ENCODE measurements at regions not wholly inside any gene's neighbourhood (a gene's known extent, or its start where the extent isn't known, plus 50 kb on each side); places are given as distances from the start of the nearest gene placed in this dataset.
A peak's percentile ranks its signal among the peaks of the same experiment; 100 is the strongest.

GRCh38 chr11:29328961-29329441 is 687.8 kb downstream of the KCNA4 start:
- Histone ChIP-seq H3K9me2 (replicated peaks; ENCODE audit: low read length) (no peaks in the 10 kb centered on the region), H3K4me3 (ENCODE audit: low read length) (no peak overlapping the region), H2AFZ (ENCODE audit: low read length) (peak overlapping the region; percentile 50; the same call in 1 of the 2 replicates), H3K4me1 (ENCODE audit: insufficient read depth, low read length) (peaks cover 27% of the 10 kb centered on the region), H3K36me3 (ENCODE audit: low read depth, low read length) (no peaks in the 10 kb centered on the region), H3K9me3 (ENCODE audit: low read length) (no peaks in the 10 kb centered on the region), H3F3A (ENCODE audit: low read length, unreplicated experiment) (no peaks in the 10 kb centered on the region), H3K27me3 (ENCODE audit: low read length) (no peaks in the 10 kb centered on the region), H3K27ac (ENCODE audit: low read length) (no peak overlapping the region), H3K4me2 (ENCODE audit: low read length) (peak overlapping the region; percentile 28), H3K9ac (ENCODE audit: low read length) (no peak overlapping the region), H4K20me1 (ENCODE audit: low read length) (no peaks in the 10 kb centered on the region), H3K79me2 (ENCODE audit: low read length) (no peaks in the 10 kb centered on the region)
- ATAC-seq (peak; percentile 88), DNase-seq (peak; percentile 77)
- BruUV-seq (replicated peaks): no TSS peak
- intact Hi-C loops (cut with micrococcal nuclease): loop anchor here (1.0 to 5.0 kb wide), 6 partner anchors 57 to 1630 kb away; no protein-coding TSS in a partner anchor
- TF ChIP-seq CTCF (conservative IDR thresholded peaks at IDR 0.05; ENCODE audit: low read depth, low read length) (peak; percentile 89), EZH2 (IDR thresholded peaks at IDR 0.05; ENCODE audit: low read length, unreplicated experiment) (no peak)
- CTCF ChIA-PET: interaction anchor here (0.5 to 1.9 kb wide), 12 partner anchors 48 to 1634 kb away, joined by 3 to 10 read pairs (median 4); partner anchors contain the start of gene BDNF
- POLR2A ChIA-PET (ENCODE audit: unreplicated experiment): no interaction called here

- DNase-seq (no peak), ATAC-seq (no peak)
- no peak for TF ChIP-seq CTCF (conservative IDR thresholded peaks at IDR 0.05; ENCODE audit: low read depth, low read length)
- no peak for TF ChIP-seq EZH2 (IDR thresholded peaks at IDR 0.05; ENCODE audit: low read length, unreplicated experiment)
- TF ChIP-seq EZH2phosphoT487 (IDR thresholded peaks at IDR 0.05; ENCODE audit: borderline replicate concordance, low read length): no peak
- no peak overlapping the region for H3K27ac ChIP-seq (ENCODE audit: low read length)
- no peaks in the 10 kb centered on the region for H3K36me3 ChIP-seq (ENCODE audit: low read depth, low read length)
- no peaks in the 10 kb centered on the region for H3K9me3 ChIP-seq (ENCODE audit: low read length)
- H2AFZ ChIP-seq (ENCODE audit: low read length): no peak overlapping the region
- H3K4me2 ChIP-seq (ENCODE audit: low read length): no peak overlapping the region
- BruUV-seq (replicated peaks): no TSS peak
- peaks cover 23% of the 10 kb centered on the region for H3K4me1 ChIP-seq (ENCODE audit: insufficient read depth, low read length)
- no peak overlapping the region for H3K9ac ChIP-seq (ENCODE audit: low read length)
- H4K20me1 ChIP-seq (ENCODE audit: low read length): no peaks in the 10 kb centered on the region
- H3F3A ChIP-seq (ENCODE audit: low read length, unreplicated experiment): no peaks in the 10 kb centered on the region
- no peaks in the 10 kb centered on the region for H3K9me2 ChIP-seq (replicated peaks; ENCODE audit: low read length)
- no peaks in the 10 kb centered on the region for H3K27me3 ChIP-seq (ENCODE audit: low read length)
- no peak overlapping the region for H3K4me3 ChIP-seq (ENCODE audit: low read length)
- no peaks in the 10 kb centered on the region for H3K79me2 ChIP-seq (ENCODE audit: low read length)
- ChIA-PET CTCF (interaction anchor here (0.6 to 1.2 kb wide), 2 partner anchors 22 to 167 kb away, joined by 4 to 5 read pairs; no protein-coding TSS in a partner anchor), POLR2A (ENCODE audit: unreplicated experiment) (no interaction called here)
- intact Hi-C loops (cut with micrococcal nuclease): loop anchor here (2.0 to 5.0 kb wide), 4 partner anchors 169 to 796 kb away; no protein-coding TSS in a partner anchor
Observed at GRCh38 chr11:29327891-29328290, 688.9 kb downstream of the KCNA4 start.

GRCh38 chr11:29326757-29327156 is 690.1 kb downstream of the KCNA4 start:
- H3K9ac ChIP-seq (ENCODE audit: low read length): no peak overlapping the region
- intact Hi-C loops (cut with micrococcal nuclease): loop anchor here (5.0 kb wide), 3 partner anchors 304 to 794 kb away; no protein-coding TSS in a partner anchor

More at GRCh38 chr11:29326757-29327156, 690.1 kb downstream of the KCNA4 start:
- Histone ChIP-seq H3K36me3 (ENCODE audit: low read depth, low read length) (no peaks in the 10 kb centered on the region), H3K9me2 (replicated peaks; ENCODE audit: low read length) (no peaks in the 10 kb centered on the region), H3F3A (ENCODE audit: low read length, unreplicated experiment) (no peaks in the 10 kb centered on the region), H3K4me2 (ENCODE audit: low read length) (no peak overlapping the region), H2AFZ (ENCODE audit: low read length) (no peak overlapping the region), H3K27ac (ENCODE audit: low read length) (no peak overlapping the region), H3K27me3 (ENCODE audit: low read length) (no peaks in the 10 kb centered on the region), H3K9me3 (ENCODE audit: low read length) (no peaks in the 10 kb centered on the region), H3K4me3 (ENCODE audit: low read length) (no peak overlapping the region), H4K20me1 (ENCODE audit: low read length) (no peaks in the 10 kb centered on the region), H3K79me2 (ENCODE audit: low read length) (no peaks in the 10 kb centered on the region), H3K4me1 (ENCODE audit: insufficient read depth, low read length) (peaks cover 30% of the 10 kb centered on the region)
- ATAC-seq (no peak), DNase-seq (no peak)
- no peak for TF ChIP-seq CTCF (conservative IDR thresholded peaks at IDR 0.05; ENCODE audit: low read depth, low read length)
- no peak for TF ChIP-seq EZH2 (IDR thresholded peaks at IDR 0.05; ENCODE audit: low read length, unreplicated experiment)
- POLR2A ChIA-PET (ENCODE audit: unreplicated experiment): no interaction called here
- no TSS peak for BruUV-seq (replicated peaks)
- CTCF ChIA-PET: no interaction called here
